Endodermal cell (in vitro differentiated cells): ENCODE measurements at regions not wholly inside any gene's neighbourhood (a gene's known extent, or its start where the extent isn't known, plus 50 kb on each side); places are given as distances from the start of the nearest gene placed in this dataset.
"Not testable (repeated sequence)": the region's sequence is repeated elsewhere in the genome, so short reads cannot be mapped to it uniquely, and the experiment has no call there.

Source experiments
- DNase-seq: peaks from one replicate; pipeline ENCODE4 v3.0.0-alpha.2; 2017
- H3K27ac ChIP-seq: 2 replicates; pipeline ENCODE4 v1.5.1; 2013; ENCODE audit warnings: mild to moderate bottlenecking, low read depth, low read length, moderate library complexity
- H3K27me3 ChIP-seq: 2 replicates; pipeline ENCODE4 v1.6.1; 2013; ENCODE audit warnings: mild to moderate bottlenecking, low read length, moderate library complexity; ENCODE audit not compliant: insufficient read depth, control insufficient read depth, poor library complexity, severe bottlenecking
- H3K36me3 ChIP-seq: 2 replicates; pipeline ENCODE4 v1.7.0; 2013; ENCODE audit warnings: mild to moderate bottlenecking, low read length, moderate library complexity; ENCODE audit not compliant: control insufficient read depth, insufficient read depth
- H3K4me1 ChIP-seq: one replicate; pipeline ENCODE4 v1.7.0; 2013; ENCODE audit warnings: low read length; ENCODE audit not compliant: control insufficient read depth, insufficient read depth
- H3K4me3 ChIP-seq: 2 replicates; pipeline ENCODE4 v1.5.1; 2013; ENCODE audit warnings: mild to moderate bottlenecking, low read length, moderate library complexity
- H3K9ac ChIP-seq: 2 replicates; pipeline ENCODE4 v1.6.1; 2013; ENCODE audit warnings: mild to moderate bottlenecking, low read length, moderate library complexity; ENCODE audit not compliant: poor library complexity, severe bottlenecking; ENCODE audit errors: extremely low read depth
- H3K9me3 ChIP-seq: 2 replicates; pipeline ENCODE4 v1.6.1; 2013; ENCODE audit warnings: mild to moderate bottlenecking, low read length, moderate library complexity; ENCODE audit not compliant: control insufficient read depth
- H3K27ac Mint-ChIP-seq: 2 replicates; pipeline ENCODE4 v1.8.0; 2020; ENCODE audit warnings: mixed read lengths
- H3K27me3 Mint-ChIP-seq: 2 replicates; pipeline ENCODE4 v1.8.0; 2021; ENCODE audit warnings: mild to moderate bottlenecking, mixed read lengths; ENCODE audit not compliant: insufficient read depth
- H3K36me3 Mint-ChIP-seq: 2 replicates; pipeline ENCODE4 v1.8.0; 2020; ENCODE audit warnings: low read depth, mixed read lengths
- H3K4me1 Mint-ChIP-seq: 2 replicates; pipeline ENCODE4 v1.8.0; 2020; ENCODE audit warnings: mixed read lengths
- H3K4me3 Mint-ChIP-seq: 2 replicates; pipeline ENCODE4 v1.8.0; 2020; ENCODE audit warnings: mild to moderate bottlenecking, moderate library complexity, mixed read lengths
- H3K9me3 Mint-ChIP-seq: 2 replicates; pipeline ENCODE4 v1.8.0; 2020; ENCODE audit warnings: mild to moderate bottlenecking, mixed read lengths
- WGBS, 2 experiments: methylation state at CpG; one replicate each; pipeline versions ENCODE4 v1.1.5 to v1.1.7; 2013; ENCODE audit warnings: missing lambda C conversion rate in 2 of 2, mixed read lengths in 1 of 2; ENCODE audit not compliant: insufficient coverage in 1 of 2, insufficient read length in 1 of 2; 5-methylcytosine and 5-hydroxymethylcytosine counted together
- TF ChIP-seq, protein P1 (sequence below): fragments of 200-600 bp; sonication (generic); conservative IDR thresholded peaks from 2 replicates; pipeline ENCODE4 v1.5.0; 2021; ENCODE audit warnings: antibody characterized with exemption, mild to moderate bottlenecking

DNA sequence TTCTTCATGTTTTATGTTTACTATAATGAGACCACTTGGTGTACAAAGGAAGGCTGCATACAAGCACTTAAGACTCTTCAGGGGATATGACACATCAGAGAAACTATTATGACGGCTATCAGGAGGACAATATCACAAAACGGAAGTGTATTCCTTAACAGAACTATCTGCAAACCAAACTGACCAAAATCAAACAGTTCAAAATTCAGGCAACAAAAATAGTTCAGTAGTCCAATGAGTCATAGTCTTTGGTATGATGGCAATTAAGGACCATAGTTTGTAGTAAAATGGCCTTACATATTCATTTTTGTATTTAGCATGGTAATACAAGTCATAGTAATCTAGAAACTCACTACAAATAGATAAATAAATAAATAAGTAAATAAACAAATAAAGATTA is 1638.7 kb upstream of the SEL1L start:
- no peak for DNase-seq
- Histone ChIP-seq H3K36me3 (no peaks in the 10 kb centered on the region), H3K27me3 (no peaks in the 10 kb centered on the region), H3K4me1 (no peaks in the 10 kb centered on the region), H3K4me3 (no peak overlapping the region), H3K27ac (no peak overlapping the region), H3K9ac (no peak overlapping the region), H3K9me3 (no peaks in the 10 kb centered on the region)
- whole genome bisulfite sequencing, 2 experiments = 81% methylated on average over 2 of the region's 2 CpGs; no CpG with 5 or more reads in 1 of the 2 experiments
- H3K36me3 Mint-ChIP-seq = no peaks in the 10 kb centered on the region
- no peaks in the 10 kb centered on the region for H3K27me3 Mint-ChIP-seq
- H3K4me3 Mint-ChIP-seq = no peak overlapping the region
- TF ChIP-seq, protein P1, sequence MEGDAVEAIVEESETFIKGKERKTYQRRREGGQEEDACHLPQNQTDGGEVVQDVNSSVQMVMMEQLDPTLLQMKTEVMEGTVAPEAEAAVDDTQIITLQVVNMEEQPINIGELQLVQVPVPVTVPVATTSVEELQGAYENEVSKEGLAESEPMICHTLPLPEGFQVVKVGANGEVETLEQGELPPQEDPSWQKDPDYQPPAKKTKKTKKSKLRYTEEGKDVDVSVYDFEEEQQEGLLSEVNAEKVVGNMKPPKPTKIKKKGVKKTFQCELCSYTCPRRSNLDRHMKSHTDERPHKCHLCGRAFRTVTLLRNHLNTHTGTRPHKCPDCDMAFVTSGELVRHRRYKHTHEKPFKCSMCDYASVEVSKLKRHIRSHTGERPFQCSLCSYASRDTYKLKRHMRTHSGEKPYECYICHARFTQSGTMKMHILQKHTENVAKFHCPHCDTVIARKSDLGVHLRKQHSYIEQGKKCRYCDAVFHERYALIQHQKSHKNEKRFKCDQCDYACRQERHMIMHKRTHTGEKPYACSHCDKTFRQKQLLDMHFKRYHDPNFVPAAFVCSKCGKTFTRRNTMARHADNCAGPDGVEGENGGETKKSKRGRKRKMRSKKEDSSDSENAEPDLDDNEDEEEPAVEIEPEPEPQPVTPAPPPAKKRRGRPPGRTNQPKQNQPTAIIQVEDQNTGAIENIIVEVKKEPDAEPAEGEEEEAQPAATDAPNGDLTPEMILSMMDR = no peak
- H3K9me3 Mint-ChIP-seq = peaks cover 2% of the 10 kb centered on the region
- H3K27ac Mint-ChIP-seq = no peak overlapping the region
- no peaks in the 10 kb centered on the region for H3K4me1 Mint-ChIP-seq

DNA sequence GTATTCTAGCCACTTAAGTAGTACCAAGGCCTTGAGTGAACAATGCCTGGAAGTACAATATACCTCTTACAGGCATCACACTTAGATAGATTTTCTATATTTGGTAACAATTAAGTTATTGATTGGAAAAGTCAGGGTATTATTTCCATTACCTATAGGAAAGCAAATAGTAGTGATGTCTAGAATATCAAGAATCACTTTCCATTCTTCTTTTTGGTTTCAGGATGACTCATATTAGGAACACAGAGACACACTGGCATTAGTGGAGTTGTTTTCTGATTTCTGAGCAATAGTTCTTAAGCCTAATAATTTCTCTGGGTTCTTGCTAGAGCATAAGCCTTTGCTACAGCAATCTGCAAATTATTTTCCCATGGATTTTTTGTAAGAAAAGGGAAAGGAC is 1640.0 kb upstream of the SEL1L start:
- Mint-ChIP-seq H3K27me3 (no peaks in the 10 kb centered on the region), H3K9me3 (peaks cover 2% of the 10 kb centered on the region), H3K4me1 (no peaks in the 10 kb centered on the region), H3K4me3 (no peak overlapping the region), H3K27ac (no peak overlapping the region), H3K36me3 (no peaks in the 10 kb centered on the region)
- no peaks in the 10 kb centered on the region for H3K27me3 ChIP-seq
- TF ChIP-seq, protein P1 = no peak
- no peak overlapping the region for H3K9ac ChIP-seq
- H3K36me3 ChIP-seq = no peaks in the 10 kb centered on the region
- no peak overlapping the region for H3K4me3 ChIP-seq
- H3K4me1 ChIP-seq = no peaks in the 10 kb centered on the region
- H3K27ac ChIP-seq = no peak overlapping the region
- no peaks in the 10 kb centered on the region for H3K9me3 ChIP-seq
- DNase-seq = no peak

DNA sequence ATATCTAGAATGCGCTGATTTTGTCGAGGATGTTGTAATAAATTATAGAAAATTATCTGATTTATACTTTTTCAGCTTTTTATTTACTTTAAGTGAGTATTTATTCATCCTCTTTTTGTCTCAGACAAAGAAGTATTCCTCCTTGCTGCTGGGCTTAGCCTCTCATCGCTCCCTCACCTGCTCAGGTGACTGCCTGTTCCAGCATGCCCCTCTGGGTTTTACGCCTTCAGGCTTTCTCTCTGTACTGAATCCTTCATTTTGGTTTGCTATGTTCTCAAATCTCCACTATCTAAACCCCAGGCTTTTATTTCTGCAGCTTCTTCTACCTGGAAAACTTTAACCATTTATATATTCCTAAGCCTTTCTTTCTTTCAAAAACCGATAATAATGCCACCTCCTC is 1650.9 kb upstream of the SEL1L start:
- DNase-seq = no peak
- H3K27me3 ChIP-seq = no peaks in the 10 kb centered on the region
- H3K4me1 ChIP-seq = peaks cover 1% of the 10 kb centered on the region
- WGBS, 2 experiments = 90 to 92% methylated on average over 2 to 3 of the region's 5 CpGs
- Mint-ChIP-seq H3K27me3 (no peaks in the 10 kb centered on the region), H3K4me1 (peaks cover 2% of the 10 kb centered on the region), H3K27ac (no peak overlapping the region), H3K9me3 (no peaks in the 10 kb centered on the region), H3K36me3 (no peaks in the 10 kb centered on the region), H3K4me3 (no peak overlapping the region)
- H3K9ac ChIP-seq = no peak overlapping the region
- H3K9me3 ChIP-seq = no peaks in the 10 kb centered on the region
- H3K36me3 ChIP-seq = no peaks in the 10 kb centered on the region
- TF ChIP-seq, protein P1 = no peak
- H3K27ac ChIP-seq = no peak overlapping the region
- H3K4me3 ChIP-seq = no peak overlapping the region

DNA sequence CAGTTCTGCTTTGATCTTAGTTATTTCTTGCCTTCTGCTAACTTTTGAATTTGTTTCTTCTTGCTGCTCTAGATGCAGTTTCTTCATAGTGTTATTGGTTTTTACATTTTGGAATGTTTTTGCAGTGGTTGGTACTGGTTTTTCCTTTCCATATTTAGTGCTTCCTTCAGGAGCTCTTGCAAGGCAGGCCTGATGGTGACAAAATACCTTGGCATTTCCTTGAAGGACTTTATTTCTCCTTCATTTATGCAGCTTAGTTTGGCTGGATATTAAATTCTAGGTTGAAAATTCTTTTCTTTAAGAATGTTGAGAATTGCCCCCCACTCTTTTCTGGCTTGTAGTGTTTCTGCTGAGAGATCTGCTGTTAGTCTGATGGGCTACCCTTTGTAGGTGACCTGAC is 1654.7 kb upstream of the SEL1L start:
- H3K27me3 Mint-ChIP-seq, H3K36me3 Mint-ChIP-seq, H3K4me1 ChIP-seq, H3K27ac Mint-ChIP-seq, H3K4me3 ChIP-seq, H3K4me1 Mint-ChIP-seq, DNase-seq, H3K4me3 Mint-ChIP-seq, H3K36me3 ChIP-seq, H3K27me3 ChIP-seq, H3K9me3 Mint-ChIP-seq, H3K9me3 ChIP-seq, H3K9ac ChIP-seq, H3K27ac ChIP-seq: not testable (repeated sequence)
